ENCODE measurements at regions not wholly inside any gene's neighbourhood (a gene's known extent, or its start where the extent isn't known, plus 50 kb on each side); places are given as distances from the start of the nearest gene placed in this dataset.

GRCh38 chr1:218068241-218068640 is 216.9 kb upstream of the RRP15 start:
- TF ChIP-seq CTCF (IDR thresholded peaks at IDR 0.05) (no peak), POLR2A (IDR thresholded peaks at IDR 0.05) (no peak)

Measured in body of pancreas (tissue), 4 donors.